T47D (cell line): ENCODE measurements at regions not wholly inside any gene's neighbourhood (a gene's known extent, or its start where the extent isn't known, plus 50 kb on each side); places are given as distances from the start of the nearest gene placed in this dataset.

Experiments used
- DNase-seq, 2 experiments: peaks; one replicate each; pipeline versions ENCODE4 v3.0.0 to v3.0.0-alpha.2; 2011 to 2012; ENCODE audit warnings: low read depth in 1 of 2, low spot score in 1 of 2
- JUND ChIP-seq: IDR thresholded peaks from 2 replicates; pipeline ENCODE4 v1.6.1; 2012; ENCODE audit warnings: low read depth
- in situ Hi-C: cut with HindIII; loops from 2 replicates; pipeline ENCODE4 v1.10.0; 2016; ENCODE audit warnings: low sequenced_read_pairs, low pct_unique_long_range_greater_than_20kb

GRCh38 chr2:17068021-17068420, 402.4 kb upstream of the CYRIA start:
- no peak for DNase-seq
- TF ChIP-seq JUND: no peak
- in situ Hi-C loops: no loop called here

GRCh38 chr2:17065536-17065935, 399.9 kb upstream of the CYRIA start:
- TF ChIP-seq JUND: no peak
- no peak for DNase-seq
- in situ Hi-C loops: no loop called here

DNA sequence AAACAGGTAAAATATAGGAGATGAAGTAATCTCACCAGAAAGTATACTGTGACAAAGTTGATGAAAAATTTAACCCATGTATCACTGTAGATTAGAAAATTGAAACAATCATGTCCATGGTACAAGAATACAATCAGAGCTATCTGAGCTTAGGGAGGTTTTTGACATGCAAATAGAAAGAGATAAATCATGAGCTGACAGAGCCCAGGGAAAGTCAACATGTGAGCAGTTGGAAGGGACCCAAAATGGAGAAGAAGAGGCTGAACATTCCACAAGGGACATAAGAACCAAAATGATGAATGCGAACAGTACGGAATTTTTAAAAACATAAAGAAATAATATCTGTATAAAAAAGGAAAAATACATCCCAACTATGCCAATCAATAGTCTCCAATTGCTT, 395.4 kb upstream of the CYRIA start:
- in situ Hi-C loops: no loop called here
- DNase-seq: no peak

GRCh38 chr2:17059458-17059857, 393.8 kb upstream of the CYRIA start:
- in situ Hi-C loops: no loop called here
- DNase-seq: no peak
- no peak for TF ChIP-seq JUND

More for the DNA sequence above, 395.4 kb upstream of the CYRIA start:
- TF ChIP-seq JUND: no peak

GRCh38 chr2:17058772-17059402, 393.3 kb upstream of the CYRIA start:
- DNase-seq: no peak
- in situ Hi-C loops: no loop called here
- no peak for TF ChIP-seq JUND

DNA sequence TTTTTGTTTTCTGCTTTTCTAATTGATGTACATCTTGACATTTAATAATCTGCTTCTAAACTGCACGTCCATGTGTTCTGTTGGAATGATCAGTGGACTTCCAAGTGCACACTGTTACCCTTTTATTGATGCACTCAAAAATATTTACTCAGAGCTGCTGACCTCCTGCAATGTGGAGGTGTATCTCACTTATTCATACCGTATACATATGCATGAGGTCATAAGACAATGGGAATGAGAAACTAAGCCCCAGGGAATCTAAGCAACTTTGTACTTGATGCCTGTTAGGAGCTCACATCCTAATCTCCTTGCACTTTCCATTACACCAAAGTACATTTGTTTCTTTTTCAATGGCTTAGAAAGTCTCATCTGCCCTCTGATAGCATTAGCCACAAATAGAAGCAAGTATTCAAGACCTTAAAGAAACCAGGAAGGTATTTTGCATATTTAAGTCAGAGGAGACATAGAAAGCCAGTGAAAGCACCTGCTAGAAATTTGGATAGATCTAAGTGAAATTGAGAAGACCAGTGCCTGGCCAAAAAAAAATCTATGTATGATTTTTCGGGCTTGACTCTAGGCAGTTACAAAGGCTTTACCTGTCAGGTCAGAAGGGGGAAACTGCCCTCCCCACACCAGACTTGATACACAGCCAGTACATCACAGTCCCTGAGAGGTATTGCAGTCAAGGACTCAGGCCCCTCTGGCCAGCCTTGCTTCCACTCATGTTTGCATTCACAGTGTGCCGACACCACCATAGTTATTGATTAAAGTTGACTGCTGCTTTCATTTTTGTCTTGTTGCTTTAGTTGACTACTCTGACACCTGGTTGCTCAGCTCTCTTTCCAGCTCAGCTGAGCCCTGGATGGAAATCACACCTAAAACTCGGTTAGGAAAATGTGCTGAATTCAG, 391.7 kb upstream of the CYRIA start:
- DNase-seq: no peak
- in situ Hi-C loops: no loop called here
- no peak for TF ChIP-seq JUND

DNA sequence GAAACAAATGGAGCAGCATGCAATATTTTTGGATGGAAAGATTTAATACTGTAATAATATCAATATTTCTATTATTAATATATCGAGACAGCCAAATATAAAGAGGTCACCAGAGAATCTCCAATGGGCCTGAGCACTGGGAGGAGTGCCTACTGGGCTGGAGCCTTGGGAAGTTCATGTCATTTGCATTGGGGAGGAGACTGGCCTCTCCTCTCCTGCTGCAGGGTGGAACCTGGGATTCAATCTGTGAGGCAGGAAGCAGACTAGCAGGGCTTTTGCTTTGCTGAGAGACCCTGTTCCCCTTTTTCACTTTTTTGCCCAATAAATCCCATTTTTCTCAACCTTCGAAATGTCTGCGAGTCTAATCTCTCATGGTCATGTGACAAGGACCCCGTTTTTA, 390.6 kb upstream of the CYRIA start:
- in situ Hi-C loops: no loop called here
- DNase-seq: no peak
- TF ChIP-seq JUND: no peak

DNA sequence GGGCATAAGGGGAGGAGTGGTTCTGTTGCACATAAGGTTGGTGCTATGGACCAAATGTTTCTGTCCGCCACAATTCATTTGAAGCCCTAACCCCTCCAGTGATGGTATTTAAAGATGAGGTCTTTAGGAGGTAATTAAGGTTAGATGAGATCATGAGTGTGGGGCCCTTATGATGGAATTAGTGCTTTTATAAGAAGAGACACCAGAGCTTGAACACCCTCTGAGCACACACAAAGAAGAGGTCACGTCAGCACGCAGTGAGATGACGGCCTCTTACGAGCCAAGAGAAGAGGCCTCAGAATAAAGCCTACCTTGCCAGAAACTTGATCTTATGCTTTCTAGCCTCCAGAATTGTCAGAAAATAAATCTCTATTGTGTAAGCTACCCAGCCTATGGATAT, 386.4 kb upstream of the CYRIA start:
- TF ChIP-seq JUND: no peak
- DNase-seq: no peak
- in situ Hi-C loops: no loop called here

DNA sequence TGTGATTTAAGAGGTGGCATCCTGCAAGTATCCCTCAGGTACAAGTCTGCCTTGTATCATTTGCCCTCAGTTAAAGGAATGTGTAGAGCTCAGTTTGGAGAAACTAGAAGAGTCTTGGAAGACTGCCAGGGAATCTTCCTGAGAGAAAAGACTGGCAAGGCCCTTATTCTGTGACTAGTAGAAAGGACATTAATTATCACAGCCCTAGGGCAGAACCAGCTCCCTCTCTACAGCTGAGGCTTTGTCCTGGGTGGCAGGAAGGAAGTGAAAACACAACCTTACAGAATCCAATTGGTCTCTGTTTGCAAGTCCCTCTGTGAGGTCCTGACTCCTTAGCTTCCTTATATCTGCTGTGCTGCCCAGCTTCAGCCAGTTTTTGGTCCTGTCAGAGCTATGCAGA, 385.9 kb upstream of the CYRIA start:
- no peak for TF ChIP-seq JUND
- DNase-seq: no peak
- in situ Hi-C loops: no loop called here

DNA sequence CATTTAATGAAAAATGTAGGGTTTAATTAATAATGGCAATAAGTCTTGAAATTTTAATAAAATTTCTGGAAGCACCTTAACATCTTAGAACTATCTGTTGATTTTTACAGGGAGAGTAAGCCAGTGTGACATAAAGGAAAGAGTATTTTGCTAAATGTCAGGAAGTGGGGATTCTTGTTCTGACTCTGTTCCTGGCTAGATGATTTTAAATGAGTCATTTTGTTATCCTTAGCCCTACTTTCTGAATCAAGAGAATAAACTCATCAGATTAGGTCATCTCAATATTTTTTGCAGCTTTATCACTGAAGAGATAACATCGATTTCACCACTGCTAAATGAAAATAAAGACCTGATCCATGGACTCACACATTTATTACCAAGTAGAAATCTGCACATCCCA, 377.5 kb upstream of the CYRIA start:
- in situ Hi-C loops: no loop called here
- no peak for DNase-seq
- TF ChIP-seq JUND: no peak

- no peak for DNase-seq
- no peak for TF ChIP-seq JUND
- in situ Hi-C loops: no loop called here
Observed at GRCh38 chr2:17036361-17036760, 370.7 kb upstream of the CYRIA start.

- DNase-seq: no peak
- TF ChIP-seq JUND: no peak
- in situ Hi-C loops: no loop called here
Observed at GRCh38 chr2:17035010-17035409, 369.4 kb upstream of the CYRIA start.

DNA sequence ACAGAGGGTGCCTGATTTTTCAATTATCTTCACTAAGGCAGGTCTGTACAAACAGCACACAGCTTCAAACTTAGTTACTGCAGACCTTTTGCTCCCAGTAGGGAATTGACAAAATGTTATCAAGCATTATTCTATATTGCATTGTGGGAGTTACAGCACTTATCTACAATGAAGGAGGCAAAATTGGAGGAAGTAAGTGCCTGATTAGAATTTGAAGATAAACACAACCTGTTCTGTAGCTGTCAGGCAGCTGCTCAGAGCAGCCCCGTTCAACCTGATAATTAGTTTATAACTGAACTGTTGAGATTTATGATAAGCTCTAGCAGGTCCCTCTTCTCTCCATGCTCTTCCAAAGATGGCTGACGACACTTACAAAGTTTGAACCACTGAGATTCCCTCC, 364.4 kb upstream of the CYRIA start:
- in situ Hi-C loops: no loop called here

More for the DNA sequence above, 364.4 kb upstream of the CYRIA start:
- DNase-seq: no peak
- no peak for TF ChIP-seq JUND
